ENCODE measurements at regions not wholly inside any gene's neighbourhood (a gene's known extent, or its start where the extent isn't known, plus 50 kb on each side); places are given as distances from the start of the nearest gene placed in this dataset.

GRCh38 chr4:19888587-19888986 is 363.1 kb upstream of the SLIT2 start:
- no peak for DNase-seq (ENCODE audit: low spot score)

GRCh38 chr4:19883841-19884240 is 367.9 kb upstream of the SLIT2 start:
- no peak for DNase-seq (ENCODE audit: low spot score)

DNA sequence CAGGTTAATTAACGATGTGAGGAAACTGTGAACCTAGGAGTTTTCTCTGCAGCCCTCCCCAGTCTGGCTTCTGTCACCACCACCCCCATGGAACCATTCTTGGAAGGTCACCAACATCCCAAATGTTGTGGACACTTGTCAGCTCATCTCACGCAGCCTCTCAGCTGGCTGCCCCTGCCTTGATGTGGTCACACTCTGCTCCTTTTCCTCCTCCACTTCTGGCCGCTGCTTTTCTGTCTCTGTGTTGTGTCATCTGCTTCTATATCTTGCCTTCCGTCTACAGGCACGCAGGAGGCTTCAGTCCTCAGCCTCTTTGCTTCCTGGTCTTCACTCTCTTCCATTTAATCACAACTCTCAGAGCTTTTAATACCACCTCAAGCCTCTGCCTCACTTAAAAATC is 371.5 kb upstream of the SLIT2 start:
- DNase-seq (ENCODE audit: low spot score) = no peak

GRCh38 chr4:19879330-19879729 is 372.4 kb upstream of the SLIT2 start:
- DNase-seq (ENCODE audit: low spot score) = no peak

- DNase-seq (ENCODE audit: low spot score) = no peak
These were observed 393.7 kb upstream of the SLIT2 start for GRCh38 chr4:19857991-19858390.

- no peak for DNase-seq (ENCODE audit: low spot score)
These were observed 394.3 kb upstream of the SLIT2 start for GRCh38 chr4:19857380-19857779.

GRCh38 chr4:19850909-19851308 is 400.8 kb upstream of the SLIT2 start:
- DNase-seq (ENCODE audit: low spot score) = no peak

DNA sequence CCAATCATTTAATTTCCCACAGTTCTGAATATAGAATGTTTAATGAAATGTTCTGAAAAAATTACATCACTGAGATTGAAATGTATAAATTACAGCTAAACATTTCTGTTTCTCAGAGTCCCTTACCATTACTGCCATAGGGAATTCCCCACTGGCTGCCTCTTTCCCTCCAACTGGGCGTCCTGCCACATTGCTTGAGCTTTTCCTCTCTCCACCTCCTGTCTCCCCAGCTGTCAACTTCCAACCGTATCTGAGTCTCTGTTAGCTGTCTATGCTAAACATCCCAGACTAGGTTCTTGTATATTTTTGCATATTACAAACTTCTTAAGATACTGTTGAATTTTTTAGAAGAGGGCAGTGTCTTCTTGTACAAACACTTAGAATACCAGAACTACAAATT is 407.3 kb upstream of the SLIT2 start:
- DNase-seq (ENCODE audit: low spot score) = no peak

- DNase-seq (ENCODE audit: low spot score) = no peak
These were observed 409.2 kb upstream of the SLIT2 start for GRCh38 chr4:19842471-19842870.

GRCh38 chr4:19838858-19839257 is 412.8 kb upstream of the SLIT2 start:
- DNase-seq (ENCODE audit: low spot score) = no peak

- no peak for DNase-seq (ENCODE audit: low spot score)
These were observed 416.3 kb upstream of the SLIT2 start for GRCh38 chr4:19835429-19835828.

DNA sequence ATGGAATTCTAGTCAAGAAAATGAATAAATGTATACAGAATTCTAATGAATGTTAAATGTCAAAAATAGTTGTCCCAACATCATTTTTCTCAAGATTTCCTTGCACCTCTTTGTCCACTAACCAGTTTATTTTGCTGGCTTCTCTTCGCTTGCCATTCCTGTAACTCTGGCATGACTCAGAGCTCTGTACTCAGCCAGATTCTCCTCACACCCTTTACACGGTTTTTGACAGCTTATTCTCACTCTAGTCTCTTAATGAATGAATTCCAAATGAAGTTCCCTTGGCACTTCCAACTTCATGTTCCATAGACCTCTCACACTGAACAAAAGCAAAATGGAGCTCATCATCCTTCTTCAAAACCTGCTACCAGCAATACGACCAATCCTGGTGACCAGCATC is 419.3 kb upstream of the SLIT2 start:
- DNase-seq (ENCODE audit: low spot score) = no peak

DNA sequence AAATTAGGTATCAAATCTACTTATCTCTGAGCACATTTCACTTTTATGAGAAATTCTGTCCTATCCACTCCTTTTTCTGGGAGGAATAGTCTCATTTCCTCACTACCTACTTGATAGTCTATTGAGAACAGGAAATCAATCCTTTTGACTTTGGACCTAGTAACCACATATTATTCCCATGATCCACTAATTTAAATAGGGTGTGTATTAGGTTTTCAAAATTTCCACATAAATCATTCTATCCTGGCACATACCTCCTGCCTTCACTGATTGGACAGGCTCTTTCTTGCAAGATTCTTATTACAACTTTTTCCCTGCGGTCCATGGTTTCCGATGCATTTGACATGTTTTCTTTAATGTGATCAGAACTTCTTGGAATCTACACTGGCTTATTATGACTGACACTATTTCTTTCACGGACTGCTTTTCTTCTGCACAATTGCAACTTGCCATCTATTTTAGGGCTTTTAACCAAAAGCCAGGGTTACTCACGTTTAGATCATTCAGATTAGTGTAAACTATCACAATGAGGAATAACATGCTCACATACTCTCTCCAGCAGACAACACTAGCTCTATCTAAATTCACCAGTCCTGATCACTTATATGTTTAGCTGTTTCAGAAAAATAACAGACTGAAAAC is 419.9 kb upstream of the SLIT2 start:
- DNase-seq (ENCODE audit: low spot score) = no peak

- DNase-seq (ENCODE audit: low spot score) = no peak
These were observed 422.6 kb upstream of the SLIT2 start for GRCh38 chr4:19829101-19829500.

DNA sequence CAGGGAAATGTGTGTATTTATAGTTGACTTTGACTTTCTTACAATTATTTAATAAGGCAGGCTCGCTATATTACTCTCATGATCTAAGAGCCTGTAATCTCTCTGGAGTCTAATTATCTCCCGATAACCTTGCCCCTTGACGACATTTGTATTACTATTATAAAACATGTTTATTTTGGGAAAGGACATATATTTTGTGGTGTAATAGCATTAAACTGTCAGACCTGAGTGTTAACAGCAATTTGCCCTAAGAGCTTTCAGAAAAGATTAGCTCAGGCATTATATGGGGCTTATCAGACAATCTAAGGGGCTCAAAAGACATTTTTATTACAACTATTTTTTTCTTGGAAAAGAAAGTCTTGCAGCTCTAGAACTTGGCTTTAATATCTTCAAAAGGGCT is 427.9 kb upstream of the SLIT2 start:
- no peak for DNase-seq (ENCODE audit: low spot score)

DNA sequence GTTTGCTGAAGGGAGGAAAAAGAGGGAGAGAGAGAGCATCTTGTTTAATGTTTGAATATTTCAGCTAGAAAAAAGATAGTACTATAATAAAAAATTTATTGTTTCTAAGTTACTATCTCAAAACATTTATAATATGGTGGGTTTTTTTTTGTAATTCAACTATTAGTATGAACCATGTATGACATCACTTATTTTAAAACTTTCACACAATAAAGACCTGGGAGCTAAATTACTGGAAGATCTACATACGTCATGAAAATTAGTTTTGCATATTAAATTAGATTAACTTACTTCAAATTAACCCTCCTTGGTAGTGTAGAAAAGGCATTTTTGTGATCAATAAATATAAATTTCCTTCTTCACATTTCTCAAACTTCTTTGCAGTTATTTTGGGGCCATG is 432.0 kb upstream of the SLIT2 start:
- DNase-seq (ENCODE audit: low spot score) = no peak

GRCh38 chr4:19809989-19810388 is 441.7 kb upstream of the SLIT2 start:
- DNase-seq (ENCODE audit: low spot score) = no peak

GRCh38 chr4:19807505-19807904 is 444.2 kb upstream of the SLIT2 start:
- no peak for DNase-seq (ENCODE audit: low spot score)

DNA sequence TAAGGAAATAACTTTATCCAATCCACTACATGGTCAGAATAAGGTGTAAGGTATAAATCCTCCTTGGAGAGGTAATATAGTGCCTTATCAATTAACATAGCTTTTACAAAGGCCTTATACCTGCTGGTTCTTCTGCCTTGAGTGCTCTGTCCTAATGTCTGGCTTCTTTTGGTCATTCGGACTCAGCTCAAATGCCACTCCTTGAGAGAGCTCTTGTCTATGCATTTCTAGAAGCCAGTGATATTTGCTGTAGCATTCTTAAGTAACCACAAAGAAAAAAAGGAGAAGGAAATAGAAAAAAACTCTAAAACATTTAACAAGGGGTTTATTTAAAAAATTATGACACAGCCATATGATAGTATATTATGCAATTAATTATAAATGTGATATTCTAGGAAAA is 444.8 kb upstream of the SLIT2 start:
- no peak for DNase-seq (ENCODE audit: low spot score)

DNA sequence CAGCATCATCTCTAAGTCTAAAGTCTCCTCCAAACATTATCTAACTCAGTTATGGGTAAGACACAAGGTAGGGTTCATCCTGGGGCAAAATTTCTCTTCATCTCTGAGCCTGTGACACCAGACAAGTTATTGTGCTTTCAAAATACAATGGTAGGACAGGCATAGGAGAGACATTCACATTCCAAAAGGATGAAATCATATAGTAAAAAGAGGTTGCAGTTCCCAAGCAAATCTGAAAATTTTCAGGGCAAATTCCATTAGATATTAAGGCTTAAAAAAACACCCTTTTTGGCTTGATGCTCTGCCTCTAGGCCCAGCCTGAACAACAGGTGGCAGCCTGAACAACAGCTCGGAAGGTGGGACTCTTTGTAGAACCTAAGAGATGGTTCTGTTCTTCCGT is 448.3 kb upstream of the SLIT2 start:
- no peak for DNase-seq (ENCODE audit: low spot score)

DNA sequence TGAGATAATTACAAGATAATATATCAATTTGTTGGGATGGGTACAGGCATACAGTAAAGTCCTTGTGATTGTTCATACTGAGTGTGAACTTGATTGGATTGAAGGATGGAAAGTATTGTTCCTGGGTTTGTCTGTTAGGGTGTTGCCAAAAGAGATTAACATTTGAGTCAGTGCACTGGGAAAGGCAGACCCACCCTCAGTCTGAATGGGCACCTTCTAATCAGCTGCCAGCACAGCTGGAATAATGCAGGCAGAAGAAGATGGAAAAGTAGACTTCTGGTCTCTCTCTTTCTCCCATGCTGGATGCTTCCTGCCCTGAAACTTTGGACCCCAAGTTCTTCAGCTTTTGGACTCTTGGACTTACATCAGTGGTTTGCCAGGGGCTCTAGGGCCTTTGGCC is 457.9 kb upstream of the SLIT2 start:
- no peak for DNase-seq (ENCODE audit: low spot score)

DNA sequence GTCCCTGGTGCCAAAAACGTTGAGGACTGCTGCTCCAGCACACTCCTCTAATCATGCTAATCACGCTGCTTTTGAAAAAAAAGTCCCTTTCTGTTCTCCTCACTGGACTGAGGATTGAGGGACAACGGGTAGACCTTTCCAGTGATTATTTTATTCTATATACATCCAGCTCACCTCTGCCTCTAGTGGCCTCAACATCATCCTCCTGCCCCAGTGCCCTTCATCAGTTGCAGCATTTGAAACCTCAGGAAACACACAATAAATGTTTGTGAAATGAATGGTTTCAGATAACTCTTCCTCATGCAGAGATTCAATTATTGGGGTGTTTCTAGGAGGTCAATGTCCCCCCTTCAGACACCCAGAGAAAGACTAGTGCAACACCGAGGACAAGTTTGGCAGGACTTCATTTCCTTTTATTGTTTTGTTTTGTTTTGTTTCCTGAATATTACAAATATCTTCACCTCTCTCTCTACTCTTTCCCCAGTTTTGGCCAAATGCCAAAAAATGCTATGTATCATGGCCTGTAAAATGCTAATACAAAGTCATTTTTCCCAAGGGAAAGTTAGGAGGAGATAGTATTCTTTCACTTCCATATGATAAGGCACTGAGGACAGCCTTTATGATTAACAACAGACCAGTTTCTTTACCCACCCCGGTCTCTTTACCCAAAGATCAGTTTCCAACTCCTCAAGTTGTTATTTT is 460.1 kb upstream of the SLIT2 start:
- no peak for DNase-seq (ENCODE audit: low spot score)

DNA sequence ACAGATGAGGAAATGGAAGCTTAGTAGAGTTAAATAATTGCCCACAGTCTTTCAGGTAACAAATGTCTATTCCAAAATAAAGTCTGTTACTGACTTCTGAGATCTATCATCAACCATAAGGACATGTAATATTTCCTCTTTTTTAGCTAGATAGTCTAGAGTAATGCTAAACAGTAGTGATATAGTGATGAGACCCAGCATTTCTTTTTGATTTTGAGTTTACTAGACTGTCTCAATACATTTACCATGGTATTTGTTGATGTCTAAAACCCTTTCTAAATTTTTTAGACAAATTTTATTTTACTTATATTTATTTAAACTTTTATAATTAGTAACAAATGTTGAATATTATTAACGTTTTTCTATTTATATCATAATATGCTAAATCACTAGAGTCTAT is 465.1 kb upstream of the SLIT2 start:
- DNase-seq (ENCODE audit: low spot score) = no peak

- no peak for DNase-seq (ENCODE audit: low spot score)
These were observed 468.0 kb upstream of the SLIT2 start for GRCh38 chr4:19783667-19784223.
